Skin epidermis (tissue), 12 donors: ENCODE measurements at regions not wholly inside any gene's neighbourhood (a gene's known extent, or its start where the extent isn't known, plus 50 kb on each side); places are given as distances from the start of the nearest gene placed in this dataset.
"Not testable (repeated sequence)": the region's sequence is repeated elsewhere in the genome, so short reads cannot be mapped to it uniquely, and the experiment has no call there.

ENCODE experiments used
- H3K27ac ChIP-seq, 21 experiments: fragments of 200-600 bp; sonication (generic) in 11 of 21; one replicate each; pipeline ENCODE4 v1.5.0; 2020; ENCODE audit warnings: mild to moderate bottlenecking in 3 of 21, inconsistent platforms in 2 of 21, moderate library complexity in 2 of 21
- H3K4me3 ChIP-seq, 7 experiments: fragments of 200-600 bp; sonication (generic) in 2 of 7; one replicate each; pipeline ENCODE4 v1.5.0; 2020; ENCODE audit warnings: inconsistent platforms in 2 of 7, mild to moderate bottlenecking in 2 of 7, moderate library complexity in 1 of 7

DNA sequence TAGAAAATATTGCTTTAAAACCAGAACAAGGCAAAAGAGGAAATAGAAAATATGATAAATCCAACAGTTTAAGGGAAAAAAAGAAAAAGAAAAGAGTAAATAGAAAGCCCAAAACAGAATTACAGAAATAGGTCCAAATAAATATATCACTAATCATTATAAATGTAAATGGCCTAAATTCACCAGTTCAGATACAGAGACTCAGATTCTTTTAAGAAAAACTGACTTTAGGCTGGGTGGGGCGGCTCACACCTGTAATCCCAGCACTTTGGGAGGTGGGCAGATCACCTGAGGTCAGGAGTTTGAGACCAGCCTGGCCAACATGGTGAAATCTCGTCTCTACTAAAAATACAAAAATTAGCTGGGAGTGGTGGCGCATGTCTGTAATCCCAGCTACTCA is 79.7 kb upstream of the RASGRP1 start:
- not testable (repeated sequence) for H3K4me3 ChIP-seq, H3K27ac ChIP-seq

DNA sequence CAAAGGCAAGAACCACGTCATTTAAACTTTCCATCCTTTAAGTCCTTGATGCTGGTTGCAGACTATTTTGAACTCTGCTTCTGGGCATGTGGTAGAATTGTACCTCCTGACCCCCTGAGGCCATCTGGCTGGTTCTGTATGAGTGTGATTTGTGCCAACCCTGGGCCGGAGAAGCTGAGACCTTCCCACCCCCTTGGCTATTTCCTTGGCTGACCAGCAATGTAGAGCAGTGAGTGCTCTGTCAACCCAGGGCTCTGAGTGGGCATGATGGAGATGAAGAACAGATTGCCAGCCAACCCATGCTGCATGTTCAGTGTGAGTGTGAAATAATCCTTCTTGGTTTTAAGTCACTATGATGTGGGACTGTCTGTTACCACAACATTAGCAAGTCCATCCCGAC is 82.1 kb upstream of the RASGRP1 start:
- H3K4me3 ChIP-seq: no peak overlapping the region
- H3K27ac ChIP-seq: peak overlapping the region in 5 of 21 experiments; percentile 0 to 38 (median 3)

DNA sequence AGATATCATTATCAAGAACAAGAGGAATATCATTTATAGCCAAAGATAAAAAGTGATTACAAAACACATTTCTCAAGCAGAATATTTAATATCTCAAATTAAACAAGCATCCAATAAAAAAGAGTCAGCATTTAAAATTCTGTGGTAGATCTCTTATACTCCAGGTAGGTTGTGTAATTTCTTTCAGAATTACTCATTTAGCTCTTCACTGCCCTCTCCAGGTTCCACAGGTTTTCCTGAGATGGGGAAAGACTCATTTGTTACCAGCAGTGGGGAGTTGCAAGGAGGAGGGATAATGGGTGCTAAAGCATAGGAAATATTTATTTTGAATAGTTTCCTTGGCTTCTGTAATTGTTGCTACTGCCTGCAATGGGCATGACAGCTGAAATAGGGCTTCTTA is 83.1 kb upstream of the RASGRP1 start:
- H3K4me3 ChIP-seq: no peak overlapping the region
- H3K27ac ChIP-seq: peak overlapping the region in 10 of 21 experiments; percentile 0 to 77 (median 24)

DNA sequence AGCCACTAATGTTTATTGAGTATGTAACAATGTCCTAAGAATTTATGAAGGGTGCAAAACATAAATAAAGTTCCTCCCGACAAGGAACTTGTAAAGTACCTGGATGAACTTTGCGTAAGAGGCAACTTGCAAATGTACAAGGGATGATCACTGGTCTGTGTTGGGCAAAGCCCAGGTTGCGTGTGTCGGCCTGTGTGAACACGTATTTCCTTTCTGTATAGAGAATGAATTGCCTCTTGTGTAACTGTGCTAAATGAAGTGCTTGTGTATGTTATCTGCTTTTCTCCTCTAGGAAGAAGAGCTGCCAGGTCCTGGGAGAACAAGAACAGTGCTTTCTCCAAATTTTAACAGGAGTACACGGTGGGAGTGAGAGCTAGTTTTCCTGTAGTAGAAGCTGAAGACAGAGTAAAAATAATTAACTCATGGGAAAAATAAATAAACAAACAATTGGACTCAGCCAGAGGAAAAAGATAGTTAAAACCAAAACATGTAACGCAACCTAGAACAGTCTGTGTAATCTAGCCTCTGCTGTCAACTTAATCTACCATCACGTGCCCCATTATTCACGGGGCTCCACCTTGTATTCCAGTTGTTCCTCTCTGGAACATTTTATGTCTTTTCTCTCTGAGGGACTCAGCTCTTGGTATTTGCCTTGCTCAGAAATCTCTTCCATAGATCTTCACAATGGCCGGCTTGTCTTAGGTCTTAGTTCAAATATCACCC is 83.7 kb upstream of the RASGRP1 start:
- peak overlapping the region in 16 of 21 experiments; percentile 4 to 95 (median 42) for H3K27ac ChIP-seq

DNA sequence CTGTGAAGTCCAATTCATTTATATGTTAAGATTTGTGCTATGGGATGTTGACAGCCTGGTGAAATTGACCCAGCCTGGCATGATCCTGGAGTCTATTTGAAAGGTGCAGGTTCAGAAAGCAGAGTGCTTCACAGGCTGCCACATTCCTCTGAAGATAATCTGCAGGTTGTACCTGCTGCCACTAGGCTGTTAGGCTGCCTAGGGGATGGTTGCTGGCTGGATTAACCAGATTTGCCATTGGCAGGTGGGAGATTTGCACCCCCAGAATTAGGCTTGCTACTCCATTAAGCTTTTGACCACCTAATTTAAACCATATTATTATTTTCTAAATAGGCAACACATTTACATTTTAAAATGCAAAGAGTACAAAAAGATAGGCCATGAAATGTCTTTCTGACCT is 85.8 kb upstream of the RASGRP1 start:
- Histone ChIP-seq H3K4me3 (no peak overlapping the region), H3K27ac (peak overlapping the region in 11 of 21 experiments; percentile 62 to 95 (median 75))

More for the DNA sequence above, 83.7 kb upstream of the RASGRP1 start:
- no peak overlapping the region for H3K4me3 ChIP-seq

DNA sequence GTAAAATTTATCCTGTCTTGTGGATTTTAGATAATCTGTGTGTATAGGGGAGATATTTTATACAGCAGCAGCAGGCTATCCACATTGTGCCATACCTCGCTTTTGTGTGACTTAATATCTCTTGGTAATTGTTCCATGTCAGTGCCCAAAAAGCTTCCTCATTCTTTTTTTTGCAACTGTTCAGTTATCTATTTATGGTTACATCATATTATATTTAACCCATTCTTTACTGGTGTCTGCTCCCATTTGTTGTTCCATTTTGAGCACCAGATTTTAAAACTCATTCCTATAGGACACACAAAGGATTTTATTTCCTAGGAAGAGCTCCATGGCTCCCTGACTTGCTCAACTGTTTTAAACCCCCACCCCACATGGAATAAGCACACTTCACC is 86.3 kb upstream of the RASGRP1 start:
- Histone ChIP-seq H3K4me3 (no peak overlapping the region), H3K27ac (peak overlapping the region in 13 of 21 experiments; percentile 23 to 95 (median 72))

DNA sequence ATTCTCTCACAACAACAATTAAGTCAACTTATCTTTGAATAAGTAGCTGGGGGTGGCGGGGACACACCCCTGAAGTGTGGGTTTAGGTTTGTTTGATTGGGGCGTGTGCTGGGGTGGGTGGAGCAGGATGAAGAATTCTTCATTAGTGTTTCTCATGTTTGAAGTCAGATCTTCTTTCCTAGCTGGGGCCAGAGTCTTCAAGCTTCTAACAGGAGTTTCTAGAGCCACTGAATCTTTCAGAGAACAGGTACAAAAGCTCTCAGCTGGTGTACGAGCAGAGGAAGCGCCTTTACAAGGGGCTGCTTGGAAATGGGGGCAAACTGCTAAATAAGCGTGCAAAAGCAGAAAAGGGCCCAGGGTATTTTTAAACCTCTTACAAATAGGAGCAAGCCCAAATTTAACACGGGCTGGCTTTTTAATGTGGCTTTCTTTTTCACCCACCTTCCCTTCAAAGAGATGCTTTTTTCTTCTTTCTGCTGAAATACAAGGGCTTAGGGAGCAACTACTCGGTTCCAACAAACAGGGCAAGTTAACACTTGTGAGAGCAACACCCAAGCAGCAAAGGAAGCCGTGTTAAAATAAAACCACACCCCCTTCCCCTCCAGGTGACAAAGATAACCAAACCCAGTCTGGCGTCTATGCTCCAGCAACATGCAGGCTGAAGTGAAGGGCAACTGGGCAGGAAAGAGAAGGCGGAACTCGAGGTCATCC is 86.9 kb upstream of the RASGRP1 start:
- Histone ChIP-seq H3K4me3 (peak overlapping the region in 1 of 7 experiments; percentile 18), H3K27ac (peak overlapping the region in 18 of 21 experiments; percentile 23 to 95 (median 72))

DNA sequence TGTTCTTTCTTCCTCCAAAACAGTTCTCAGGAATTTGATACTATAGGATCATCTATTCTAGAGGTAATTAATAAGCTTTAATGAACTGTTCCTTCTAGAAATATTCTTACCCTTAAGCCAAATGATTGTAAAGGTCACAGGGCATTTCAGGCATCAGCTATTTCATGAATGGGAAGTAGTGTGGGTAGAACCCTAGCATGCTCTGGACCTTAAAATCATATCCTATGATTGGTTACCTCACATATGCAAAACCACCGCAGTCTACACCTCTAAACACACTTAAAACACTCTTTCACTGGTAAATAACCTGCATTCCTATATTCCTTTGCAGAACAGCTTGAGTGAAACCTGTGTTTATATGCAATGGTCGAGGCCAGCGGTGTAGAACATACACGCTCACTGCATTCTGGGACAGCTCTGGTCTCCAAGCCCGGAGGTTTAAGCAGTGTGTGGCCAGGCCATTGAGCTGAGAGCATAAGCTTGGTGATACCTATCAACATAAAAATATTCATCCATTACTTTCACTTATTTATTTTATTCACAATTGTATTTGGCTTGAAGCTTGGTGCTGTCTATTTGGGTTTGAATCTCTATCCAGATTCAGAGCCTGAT is 87.7 kb upstream of the RASGRP1 start:
- H3K27ac ChIP-seq: peak overlapping the region in 14 of 21 experiments; percentile 4 to 95 (median 73)

DNA sequence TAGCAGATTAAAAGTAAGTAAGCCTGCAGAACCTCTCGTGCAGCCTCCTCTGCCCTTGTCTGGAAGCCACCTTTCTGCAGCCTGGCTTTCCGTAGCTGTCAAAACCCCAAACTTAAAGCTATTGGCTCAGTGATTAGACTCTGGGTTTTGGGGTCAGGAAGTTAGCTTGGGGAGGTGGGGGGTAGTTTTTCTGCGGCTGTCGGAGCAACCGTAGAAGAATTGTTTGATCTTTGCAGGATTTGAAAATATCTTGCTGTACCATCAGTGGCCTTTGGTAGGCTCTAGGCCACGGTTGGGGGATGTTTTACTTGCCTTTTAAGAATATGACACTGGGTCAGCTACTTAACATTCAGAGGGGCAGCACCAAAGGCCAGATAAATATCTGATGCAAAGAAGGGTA is 88.4 kb upstream of the RASGRP1 start:
- H3K27ac ChIP-seq: peak overlapping the region in 9 of 21 experiments; percentile 49 to 95 (median 75)

More for the DNA sequence above, 87.7 kb upstream of the RASGRP1 start:
- H3K4me3 ChIP-seq: no peak overlapping the region

DNA sequence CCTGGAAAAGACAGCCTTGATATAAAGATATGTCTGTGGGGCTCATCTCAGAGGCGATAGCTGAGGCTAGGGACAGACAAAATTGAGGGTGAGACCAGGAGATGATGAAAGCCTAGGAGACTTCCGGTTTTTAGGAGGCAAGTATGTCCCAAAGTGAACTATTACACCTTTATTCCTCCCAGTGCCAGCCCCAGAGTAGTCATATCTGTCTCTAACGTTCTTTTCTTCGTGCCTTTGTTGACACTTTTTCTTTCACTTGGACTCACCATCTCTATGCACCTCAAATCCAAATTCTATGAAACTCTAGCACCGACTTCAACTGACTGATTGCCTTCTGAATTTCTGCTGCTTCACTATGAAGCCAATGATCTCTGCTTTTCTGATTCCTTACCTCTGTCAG is 93.8 kb upstream of the RASGRP1 start:
- H3K4me3 ChIP-seq: no peak overlapping the region
- no peak overlapping the region for H3K27ac ChIP-seq

More for the DNA sequence above, 88.4 kb upstream of the RASGRP1 start:
- H3K4me3 ChIP-seq: no peak overlapping the region

DNA sequence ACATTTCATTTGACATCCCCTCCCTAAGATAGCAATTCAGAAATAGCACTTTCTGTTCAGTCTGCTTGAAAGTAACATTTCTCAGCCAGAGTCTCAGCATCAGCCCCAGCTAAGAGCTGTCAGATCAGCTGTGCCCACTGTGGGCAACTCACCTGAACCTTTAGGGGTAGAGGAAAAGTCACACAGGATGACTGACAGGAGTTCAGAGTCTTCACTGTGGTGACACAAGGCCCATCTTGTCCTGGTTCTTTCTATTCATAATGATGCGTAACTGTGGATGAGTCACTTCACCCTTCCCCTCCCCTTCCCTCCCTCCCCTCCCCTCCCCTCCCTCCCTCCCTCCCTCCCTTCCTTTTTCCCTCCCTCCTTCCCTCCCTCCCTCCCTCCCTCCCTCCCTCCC is 96.1 kb upstream of the RASGRP1 start:
- Histone ChIP-seq H3K4me3 (no peak overlapping the region), H3K27ac (peak overlapping the region in 1 of 21 experiments; percentile 10)

DNA sequence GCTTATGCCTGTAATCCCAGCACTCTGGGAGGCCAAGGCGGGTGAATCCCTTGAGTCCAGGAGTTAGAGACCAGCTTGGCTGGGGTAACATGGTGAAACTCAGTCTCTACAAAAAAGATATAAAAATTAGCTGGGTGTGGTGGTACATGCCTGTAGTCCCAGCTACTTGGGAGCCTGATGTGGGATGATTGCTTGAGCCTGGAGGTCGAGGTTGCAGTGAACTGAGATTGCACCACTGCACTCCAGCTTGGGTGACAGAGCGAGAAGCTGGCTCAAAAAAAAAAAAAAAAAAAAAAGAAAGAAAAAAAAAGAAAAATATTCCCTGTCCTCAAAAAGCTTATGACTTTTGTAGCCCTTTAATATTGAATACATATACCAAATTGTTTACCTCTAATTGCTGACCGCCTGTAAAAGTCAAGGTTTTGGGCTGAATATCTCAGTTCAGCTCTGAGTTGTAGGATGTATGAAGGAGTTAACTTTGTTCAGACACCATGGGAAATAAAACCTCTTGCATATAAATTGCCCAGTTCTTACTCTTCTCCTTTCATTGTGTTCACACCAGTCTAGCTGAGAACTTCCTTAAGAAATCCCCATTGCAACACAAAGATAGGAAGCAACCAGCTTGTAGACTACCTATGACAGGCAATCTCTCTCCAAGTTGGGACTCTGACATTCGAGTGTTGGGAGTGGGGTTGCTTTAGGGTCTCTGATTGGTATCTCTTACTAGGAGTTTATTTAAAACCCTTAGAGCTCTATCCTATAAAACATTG is 97.6 kb upstream of the RASGRP1 start:
- no peak overlapping the region for H3K4me3 ChIP-seq
- H3K27ac ChIP-seq: no peak overlapping the region

DNA sequence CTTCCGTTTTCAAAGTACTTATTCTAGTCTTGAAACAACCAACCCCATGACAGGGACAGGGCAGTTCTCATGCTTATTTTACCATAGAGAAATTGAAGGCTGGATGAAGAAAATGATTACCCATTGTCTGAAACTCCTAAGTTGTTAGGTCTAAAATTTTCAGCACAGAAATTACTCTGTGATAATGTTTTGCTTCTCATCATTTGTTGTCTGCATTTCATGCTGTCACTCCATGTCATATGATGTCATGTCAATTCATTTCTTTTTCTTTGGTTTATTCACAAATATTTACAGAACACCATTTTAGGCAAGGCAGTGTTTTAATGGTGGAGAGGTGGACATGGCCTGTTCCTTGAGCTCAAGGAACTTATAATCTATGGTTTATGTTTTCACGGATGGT is 98.2 kb upstream of the RASGRP1 start:
- Histone ChIP-seq H3K27ac (no peak overlapping the region), H3K4me3 (no peak overlapping the region)

DNA sequence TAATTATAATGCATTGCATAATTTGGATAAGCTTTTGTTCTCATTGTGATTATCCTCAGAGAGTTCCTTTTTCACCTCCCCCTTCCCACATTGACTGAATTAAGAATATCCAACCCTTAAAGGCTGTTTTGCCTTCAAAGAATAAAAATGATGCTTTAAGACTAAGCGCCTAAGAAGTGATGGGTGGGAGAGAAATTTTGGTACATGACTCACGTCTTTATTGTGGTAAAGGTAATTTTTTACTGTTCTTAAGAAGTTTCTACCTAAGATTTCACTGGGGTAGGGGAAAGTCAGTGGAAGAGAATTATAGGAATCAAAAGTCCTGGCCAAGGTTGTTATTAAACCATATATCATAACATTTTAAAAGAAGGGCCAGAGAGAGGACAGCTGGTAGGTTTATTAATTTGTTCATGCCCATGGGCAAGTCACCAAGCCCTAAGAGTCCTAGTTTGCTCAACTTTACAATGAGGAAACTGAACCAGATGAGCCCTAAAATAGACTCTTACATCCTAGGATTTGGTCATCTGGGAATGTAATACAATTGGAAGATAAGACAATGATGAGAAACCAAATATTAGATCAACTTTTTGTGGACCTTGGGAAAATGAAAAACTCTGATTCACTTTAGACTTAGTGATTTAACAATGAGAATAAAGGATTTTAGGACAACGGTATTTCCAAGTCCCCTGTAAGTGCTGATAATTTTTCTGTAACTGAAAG is 101.1 kb upstream of the RASGRP1 start:
- peak overlapping the region in 1 of 21 experiments; percentile 8 for H3K27ac ChIP-seq
- H3K4me3 ChIP-seq: no peak overlapping the region

DNA sequence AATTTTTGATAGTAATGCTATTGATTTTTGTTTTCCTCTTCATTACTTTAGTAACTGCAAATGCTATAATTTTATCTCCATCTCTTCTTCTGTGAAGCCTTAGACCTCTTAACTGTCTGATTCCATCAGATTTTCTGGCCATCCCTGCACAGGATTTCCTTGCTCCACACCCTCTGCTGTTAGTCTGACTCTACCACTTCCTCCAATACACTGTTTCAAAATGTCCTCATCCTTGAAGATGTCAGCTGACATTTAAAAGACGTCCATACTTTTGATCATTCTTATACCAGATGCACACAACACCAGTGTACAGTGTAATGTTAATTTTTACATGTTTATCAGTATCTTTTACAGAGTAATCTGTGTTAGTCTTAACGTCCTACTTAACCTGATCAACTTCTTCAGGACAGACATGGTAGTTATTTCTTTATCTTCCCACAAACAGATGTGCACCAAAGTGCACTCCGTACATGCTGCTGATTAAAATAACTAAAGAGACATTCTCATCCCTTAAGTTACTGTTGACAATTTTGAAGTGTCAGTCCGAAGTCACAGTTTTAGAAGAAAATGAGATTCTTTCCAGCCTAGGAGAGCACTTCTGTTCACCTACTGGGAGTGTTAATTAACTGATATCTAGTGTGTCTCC is 102.4 kb upstream of the RASGRP1 start:
- H3K27ac ChIP-seq: peak overlapping the region in 2 of 21 experiments; percentile 25 to 32
- H3K4me3 ChIP-seq: no peak overlapping the region

DNA sequence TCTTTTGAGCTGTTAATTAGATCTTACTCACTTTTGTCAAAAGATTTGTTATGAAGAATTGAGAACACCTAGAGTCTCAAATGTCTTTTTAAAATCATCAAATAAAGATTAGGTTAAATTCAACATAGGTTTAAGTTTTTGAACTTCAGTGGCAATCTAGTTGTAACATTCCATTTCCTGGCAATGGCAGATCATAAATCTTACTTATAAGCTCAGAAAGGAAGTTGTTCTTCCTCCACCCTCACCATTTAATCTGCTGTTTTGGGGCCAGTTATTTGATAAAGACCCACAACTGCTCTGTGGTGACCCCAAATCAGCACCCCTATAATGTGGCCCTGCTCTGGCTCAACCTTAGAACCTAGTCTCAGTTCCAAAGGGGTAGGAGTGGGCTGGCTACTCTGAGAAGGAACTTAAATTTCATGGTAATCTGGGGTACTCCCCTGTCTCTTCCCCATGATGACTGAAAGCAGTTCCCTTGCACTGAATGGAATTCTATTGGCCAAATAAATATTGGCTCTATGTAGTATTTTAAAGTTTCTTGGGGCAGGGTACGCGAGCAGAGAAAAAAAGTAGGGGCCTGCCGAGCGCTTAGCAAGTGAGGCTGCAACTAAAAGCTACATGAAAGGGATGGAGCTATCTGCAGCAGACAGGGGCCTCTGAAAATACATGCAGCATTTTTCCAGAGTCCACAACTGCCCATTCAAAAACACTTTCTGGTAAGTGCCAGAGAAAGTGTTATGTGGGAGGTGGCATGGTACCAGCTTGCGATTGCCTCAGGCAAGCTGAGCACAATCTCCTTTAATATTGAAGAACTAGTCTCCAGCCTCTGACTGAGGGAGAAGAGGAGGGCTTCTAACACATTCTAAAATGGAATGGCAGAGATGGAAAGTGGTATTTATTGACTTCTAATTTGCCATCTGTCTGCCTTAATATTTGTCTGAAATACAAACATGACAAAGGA is 103.6 kb upstream of the RASGRP1 start:
- no peak overlapping the region for H3K4me3 ChIP-seq
- peak overlapping the region in 4 of 21 experiments; percentile 23 to 88 (median 39) for H3K27ac ChIP-seq

DNA sequence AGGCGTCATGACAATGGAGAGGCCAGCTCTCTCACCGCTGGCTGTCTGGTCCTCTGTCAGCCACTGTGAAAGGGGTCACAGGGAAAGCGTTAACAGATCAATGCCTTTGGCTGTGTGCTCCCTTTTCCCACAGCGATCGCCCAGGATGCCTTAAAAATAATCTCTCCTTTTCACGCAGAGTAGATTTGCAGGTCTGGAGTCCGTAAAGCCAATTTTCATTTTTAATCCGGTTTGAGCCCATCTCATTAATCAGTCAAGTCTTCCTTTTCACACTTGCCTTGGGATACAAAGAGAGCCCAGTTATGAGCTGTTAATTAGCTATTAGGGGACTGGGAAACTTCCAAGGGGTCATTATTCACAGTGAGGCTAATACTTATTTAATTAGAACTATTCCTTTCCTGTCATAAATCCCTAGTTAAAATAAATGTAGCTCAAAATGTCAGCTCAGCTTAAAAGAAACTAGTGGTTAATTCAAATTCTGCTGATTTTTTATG is 104.3 kb upstream of the RASGRP1 start:
- Histone ChIP-seq H3K27ac (peak overlapping the region in 3 of 21 experiments; percentile 9 to 88 (median 53)), H3K4me3 (no peak overlapping the region)
